ENCODE measurements at regions not wholly inside any gene's neighbourhood (a gene's known extent, or its start where the extent isn't known, plus 50 kb on each side); places are given as distances from the start of the nearest gene placed in this dataset.

- TF ChIP-seq ATF3 (CRISPR knock-in tag; conservative IDR thresholded peaks at IDR 0.05) (no peak), TEAD4 (CRISPR knock-in tag; IDR thresholded peaks at IDR 0.05) (no peak), CREM (CRISPR knock-in tag; IDR thresholded peaks at IDR 0.05) (no peak), NR3C1 (CRISPR knock-in tag; conservative IDR thresholded peaks at IDR 0.05; ENCODE audit: low read depth) (no peak), ATF1 (CRISPR knock-in tag; IDR thresholded peaks at IDR 0.05) (no peak)
Measured at GRCh38 chr17:71237903-71238538, 882.8 kb upstream of the SOX9 start (continued).

- no peak overlapping the region for H3K27ac Mint-ChIP-seq
- no peak for TF ChIP-seq ZNF532 (CRISPR knock-in tag; IDR thresholded peaks at IDR 0.05; ENCODE audit: borderline replicate concordance)
- TF ChIP-seq MAX (CRISPR knock-in tag; IDR thresholded peaks at IDR 0.05), result no peak
- TF ChIP-seq GTF2I (CRISPR knock-in tag; conservative IDR thresholded peaks at IDR 0.05), result no peak
- no peak for TF ChIP-seq EMX1 (CRISPR knock-in tag; IDR thresholded peaks at IDR 0.05)
- no peak for TF ChIP-seq ZNF219 (CRISPR knock-in tag; IDR thresholded peaks at IDR 0.05; ENCODE audit: borderline replicate concordance)
- no peak for DNase-seq (ENCODE audit: low spot score)
- H3K9me3 Mint-ChIP-seq, result peaks cover 5% of the 10 kb centered on the region
- H3K4me1 Mint-ChIP-seq, result no peaks in the 10 kb centered on the region
- ChIA-PET POLR2A (no interaction called here), CTCF (no interaction called here)
- no peak for ATAC-seq
- H3K36me3 Mint-ChIP-seq, result no peaks in the 10 kb centered on the region
- no peaks in the 10 kb centered on the region for H3K27me3 Mint-ChIP-seq (ENCODE audit: low read depth)
- H3K4me3 Mint-ChIP-seq, result no peak overlapping the region
Measured at GRCh38 chr17:71247441-71248015, 873.3 kb upstream of the SOX9 start.

GRCh38 chr17:71251276-71251675 lies 869.5 kb upstream of the SOX9 start:
- H3K4me1 Mint-ChIP-seq, result no peaks in the 10 kb centered on the region
- no peaks in the 10 kb centered on the region for H3K9me3 Mint-ChIP-seq
- ChIA-PET POLR2A (no interaction called here), CTCF (no interaction called here)
- H3K36me3 Mint-ChIP-seq, result no peaks in the 10 kb centered on the region
- TF ChIP-seq JUN (CRISPR knock-in tag; IDR thresholded peaks at IDR 0.05), result no peak
- TF ChIP-seq PREB (CRISPR knock-in tag; IDR thresholded peaks at IDR 0.05; ENCODE audit: borderline replicate concordance), result no peak
- TF ChIP-seq ZNF512 (CRISPR knock-in tag; IDR thresholded peaks at IDR 0.05; ENCODE audit: borderline replicate concordance), result no peak
- TF ChIP-seq RELA (CRISPR knock-in tag; IDR thresholded peaks at IDR 0.05; ENCODE audit: borderline replicate concordance), result no peak
- no peak for TF ChIP-seq CREM (CRISPR knock-in tag; IDR thresholded peaks at IDR 0.05)
- TF ChIP-seq FOXP1 (CRISPR knock-in tag; IDR thresholded peaks at IDR 0.05; ENCODE audit: borderline replicate concordance), result no peak
- no peak for TF ChIP-seq ESRRA (CRISPR knock-in tag; IDR thresholded peaks at IDR 0.05; ENCODE audit: borderline replicate concordance)
- TF ChIP-seq SMAD3 (CRISPR knock-in tag; IDR thresholded peaks at IDR 0.05; ENCODE audit: borderline replicate concordance), result no peak
- TF ChIP-seq ERG (CRISPR knock-in tag; IDR thresholded peaks at IDR 0.05), result no peak
- no peaks in the 10 kb centered on the region for H3K27me3 Mint-ChIP-seq (ENCODE audit: low read depth)
- H3K27ac Mint-ChIP-seq, result no peak overlapping the region
- H3K4me3 Mint-ChIP-seq, result no peak overlapping the region
- ATAC-seq (no peak), DNase-seq (ENCODE audit: low spot score) (no peak)
